Type B pancreatic cell (in vitro differentiated cells): ENCODE measurements at regions not wholly inside any gene's neighbourhood (a gene's known extent, or its start where the extent isn't known, plus 50 kb on each side); places are given as distances from the start of the nearest gene placed in this dataset.

Source experiments
- DNase-seq: peaks from one replicate; pipeline ENCODE4 v3.0.0; 2021; ENCODE audit warnings: mixed read lengths; ENCODE audit not compliant: unreplicated experiment; ENCODE audit errors: extremely low spot score
- H3K27ac Mint-ChIP-seq: 2 replicates; pipeline ENCODE4 v1.8.0; 2021; ENCODE audit warnings: mild to moderate bottlenecking, mixed read lengths
- H3K27me3 Mint-ChIP-seq: 2 replicates; pipeline ENCODE4 v1.8.0; 2021; ENCODE audit warnings: mixed read lengths
- H3K36me3 Mint-ChIP-seq: 2 replicates; pipeline ENCODE4 v1.8.0; 2021; ENCODE audit warnings: mixed read lengths
- H3K4me1 Mint-ChIP-seq: one replicate; pipeline ENCODE4 v1.8.0; 2021; ENCODE audit warnings: mixed read lengths; ENCODE audit not compliant: unreplicated experiment
- H3K4me3 Mint-ChIP-seq: 2 replicates; pipeline ENCODE4 v1.8.0; 2021; ENCODE audit warnings: mild to moderate bottlenecking, mixed read lengths
- H3K9me3 Mint-ChIP-seq: 2 replicates; pipeline ENCODE4 v1.8.0; 2021; ENCODE audit warnings: mixed read lengths
- TF ChIP-seq, protein P1 (sequence below): fragments of 200-600 bp; sonication (generic); conservative IDR thresholded peaks from 2 replicates; pipeline ENCODE4 v1.5.0; 2021; ENCODE audit warnings: antibody characterized with exemption, mild to moderate bottlenecking

DNA sequence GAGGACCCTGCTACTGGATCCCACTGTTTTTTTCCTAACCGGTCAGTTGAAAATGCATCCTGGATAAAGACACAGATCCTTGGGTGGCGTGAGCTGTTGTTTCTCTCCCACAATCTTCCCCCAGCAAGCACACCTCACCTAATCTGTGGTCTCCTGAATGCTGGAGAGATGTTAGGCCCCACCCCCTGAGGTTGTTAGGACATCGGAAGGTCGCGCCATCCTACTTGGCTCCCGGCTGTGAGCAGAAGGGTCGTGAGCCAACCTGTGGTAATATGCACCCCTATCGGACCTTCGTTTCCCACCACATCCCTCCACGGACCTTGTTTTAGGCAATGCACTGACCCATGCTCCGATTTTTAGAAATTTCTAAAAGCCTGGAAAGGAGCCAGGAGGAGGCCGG, 89.9 kb upstream of the IPO9 start:
- TF ChIP-seq, protein P1, sequence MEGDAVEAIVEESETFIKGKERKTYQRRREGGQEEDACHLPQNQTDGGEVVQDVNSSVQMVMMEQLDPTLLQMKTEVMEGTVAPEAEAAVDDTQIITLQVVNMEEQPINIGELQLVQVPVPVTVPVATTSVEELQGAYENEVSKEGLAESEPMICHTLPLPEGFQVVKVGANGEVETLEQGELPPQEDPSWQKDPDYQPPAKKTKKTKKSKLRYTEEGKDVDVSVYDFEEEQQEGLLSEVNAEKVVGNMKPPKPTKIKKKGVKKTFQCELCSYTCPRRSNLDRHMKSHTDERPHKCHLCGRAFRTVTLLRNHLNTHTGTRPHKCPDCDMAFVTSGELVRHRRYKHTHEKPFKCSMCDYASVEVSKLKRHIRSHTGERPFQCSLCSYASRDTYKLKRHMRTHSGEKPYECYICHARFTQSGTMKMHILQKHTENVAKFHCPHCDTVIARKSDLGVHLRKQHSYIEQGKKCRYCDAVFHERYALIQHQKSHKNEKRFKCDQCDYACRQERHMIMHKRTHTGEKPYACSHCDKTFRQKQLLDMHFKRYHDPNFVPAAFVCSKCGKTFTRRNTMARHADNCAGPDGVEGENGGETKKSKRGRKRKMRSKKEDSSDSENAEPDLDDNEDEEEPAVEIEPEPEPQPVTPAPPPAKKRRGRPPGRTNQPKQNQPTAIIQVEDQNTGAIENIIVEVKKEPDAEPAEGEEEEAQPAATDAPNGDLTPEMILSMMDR = no peak
- peaks cover 70% of the 10 kb centered on the region for H3K4me1 Mint-ChIP-seq

DNA sequence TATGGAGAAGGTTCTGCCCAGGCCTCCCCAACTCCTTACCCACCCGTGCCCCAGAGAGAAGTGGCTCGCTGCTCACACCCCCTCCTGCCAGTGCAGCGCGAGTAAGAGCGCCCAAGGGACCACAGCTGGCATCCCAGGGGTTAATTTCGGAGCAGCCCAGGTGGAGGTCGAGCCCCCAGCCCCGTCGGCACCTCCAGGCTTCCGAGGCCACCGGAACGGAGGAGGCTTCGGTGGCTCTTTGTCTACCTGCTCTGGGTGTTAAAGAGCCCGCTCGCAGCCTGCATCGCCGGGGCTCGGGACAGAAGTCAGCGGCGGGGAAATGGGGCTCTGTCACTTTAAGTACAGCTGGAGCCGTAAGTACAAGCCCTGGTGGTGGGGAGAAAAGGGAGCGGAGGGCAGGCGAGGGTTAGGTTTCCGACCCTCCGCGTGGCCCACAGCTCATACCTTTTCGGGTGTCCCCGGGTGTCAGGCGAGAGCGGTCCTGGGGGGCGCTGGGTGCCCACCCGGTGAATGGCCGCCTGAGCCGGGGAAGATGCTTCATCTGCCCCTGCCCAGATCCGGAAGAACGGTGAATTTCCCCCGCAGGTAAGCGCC, 89.4 kb upstream of the IPO9 start:
- peak; percentile 77 for DNase-seq

More for the DNA sequence above, 89.9 kb upstream of the IPO9 start:
- peak overlapping the region; percentile 79 for H3K27ac Mint-ChIP-seq
- peaks cover 10% of the 10 kb centered on the region for H3K36me3 Mint-ChIP-seq
- no peaks in the 10 kb centered on the region for H3K9me3 Mint-ChIP-seq
- peak overlapping the region; percentile 96 for H3K4me3 Mint-ChIP-seq
- H3K27me3 Mint-ChIP-seq = no peaks in the 10 kb centered on the region
- no peak for DNase-seq

DNA sequence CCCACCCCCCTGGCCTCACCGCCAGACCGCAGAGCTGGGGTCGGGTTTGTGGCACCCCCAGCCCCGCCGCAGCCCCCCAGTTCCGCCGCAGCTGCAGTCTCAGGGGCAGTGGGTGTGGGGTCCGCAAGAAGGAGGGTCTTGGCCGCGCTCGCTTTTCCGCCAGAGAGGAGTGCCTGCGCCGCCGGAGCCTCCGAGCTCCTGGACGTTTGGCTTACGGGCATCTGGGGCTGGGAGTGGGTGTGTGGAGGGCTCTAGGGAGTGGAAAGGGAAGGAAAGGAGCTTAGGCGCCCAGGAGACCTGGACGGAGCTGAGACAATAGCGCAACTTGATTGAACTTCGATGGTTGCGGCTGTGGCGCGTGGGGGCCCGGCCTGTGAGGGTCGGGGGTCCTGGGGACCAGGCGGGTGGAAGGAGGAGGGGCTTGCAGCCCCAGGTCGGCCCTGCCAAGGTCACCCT, 88.8 kb upstream of the IPO9 start:
- Mint-ChIP-seq H3K36me3 (peaks cover 10% of the 10 kb centered on the region), H3K9me3 (no peaks in the 10 kb centered on the region), H3K4me1 (peaks cover 65% of the 10 kb centered on the region), H3K27me3 (no peaks in the 10 kb centered on the region), H3K27ac (peak overlapping the region; percentile 79), H3K4me3 (peak overlapping the region; percentile 96)
- DNase-seq = no peak
- TF ChIP-seq, protein P1 = peak; percentile 24

More for the DNA sequence above, 89.4 kb upstream of the IPO9 start:
- H3K27me3 Mint-ChIP-seq = no peaks in the 10 kb centered on the region
- TF ChIP-seq, protein P1 = peak; percentile 47
- H3K4me1 Mint-ChIP-seq = peaks cover 69% of the 10 kb centered on the region
- H3K27ac Mint-ChIP-seq = peak overlapping the region; percentile 79
- peaks cover 10% of the 10 kb centered on the region for H3K36me3 Mint-ChIP-seq
- H3K9me3 Mint-ChIP-seq = no peaks in the 10 kb centered on the region
- H3K4me3 Mint-ChIP-seq = peak overlapping the region; percentile 96

DNA sequence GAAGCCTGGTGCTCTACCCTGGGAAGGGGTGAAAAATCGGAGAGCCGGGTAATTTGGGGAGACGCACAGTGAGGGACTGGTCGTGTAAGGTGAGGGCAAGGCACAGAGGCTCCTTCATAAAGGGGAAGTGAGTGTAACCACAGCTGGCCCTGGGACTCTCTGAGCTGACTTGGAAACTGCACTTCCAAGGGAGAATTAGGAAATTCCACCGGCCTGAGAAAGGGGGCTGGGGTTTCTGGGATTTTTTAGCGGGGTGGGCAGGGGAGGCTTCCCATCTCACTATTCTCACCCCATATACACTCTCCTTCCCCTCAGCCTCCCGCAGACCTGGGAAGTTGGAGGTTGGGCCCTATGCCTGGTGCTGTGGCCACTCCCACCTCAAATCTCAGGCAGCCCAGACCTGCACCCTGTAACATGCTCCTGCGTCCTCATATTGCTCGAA, 88.3 kb upstream of the IPO9 start:
- H3K4me3 Mint-ChIP-seq = peak overlapping the region; percentile 96
- DNase-seq = no peak
- H3K27ac Mint-ChIP-seq = peak overlapping the region; percentile 79
- TF ChIP-seq, protein P1 = no peak
- H3K4me1 Mint-ChIP-seq = peaks cover 64% of the 10 kb centered on the region
- peaks cover 10% of the 10 kb centered on the region for H3K36me3 Mint-ChIP-seq
- no peaks in the 10 kb centered on the region for H3K27me3 Mint-ChIP-seq
- H3K9me3 Mint-ChIP-seq = no peaks in the 10 kb centered on the region

DNA sequence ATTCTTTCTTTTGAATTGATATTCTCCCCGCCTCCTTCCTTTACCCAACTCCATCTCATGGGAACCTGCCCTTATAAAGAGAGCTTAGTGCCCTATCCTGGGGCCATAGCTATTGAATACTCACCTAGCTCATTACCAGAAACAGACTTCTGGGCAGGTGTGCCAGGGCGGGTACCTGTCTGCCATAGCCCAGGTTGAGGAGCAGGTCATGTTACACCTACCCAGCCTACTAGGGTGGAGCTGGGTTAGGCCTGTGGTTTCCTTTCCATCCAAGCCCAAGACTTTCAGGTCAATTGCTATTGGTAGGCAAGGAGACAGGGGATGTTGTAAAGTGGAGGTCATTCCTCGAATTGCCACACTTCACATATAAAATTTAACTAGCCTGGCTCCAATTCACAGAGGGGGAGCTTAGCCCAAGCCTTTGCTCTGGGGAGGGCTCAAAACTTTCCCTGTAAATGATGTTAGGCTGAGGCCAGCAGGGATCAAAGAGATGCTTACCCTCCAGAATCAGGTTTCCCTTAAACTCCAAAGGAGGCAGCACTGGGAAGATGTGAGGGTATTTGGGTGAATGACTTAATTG, 87.1 kb upstream of the IPO9 start:
- peaks cover 13% of the 10 kb centered on the region for H3K36me3 Mint-ChIP-seq
- H3K4me3 Mint-ChIP-seq = peak overlapping the region; percentile 96
- TF ChIP-seq, protein P1 = no peak
- no peak for DNase-seq
- no peaks in the 10 kb centered on the region for H3K9me3 Mint-ChIP-seq
- peaks cover 53% of the 10 kb centered on the region for H3K4me1 Mint-ChIP-seq
- H3K27ac Mint-ChIP-seq = no peak overlapping the region
- H3K27me3 Mint-ChIP-seq = no peaks in the 10 kb centered on the region
